Sciatic nerve (tissue), 2 donors: ENCODE measurements at regions not wholly inside any gene's neighbourhood (a gene's known extent, or its start where the extent isn't known, plus 50 kb on each side); places are given as distances from the start of the nearest gene placed in this dataset.

ENCODE experiments used
- ATAC-seq: fragments of 200-7000 bp; cut with Tn5 transposase; one replicate; pipeline ENCODE4 v1.9.1; 2020; ENCODE audit warnings: mild to moderate bottlenecking, moderate library complexity
- DNase-seq: peaks from one replicate; pipeline ENCODE4 v3.0.0-alpha.2; 2020; ENCODE audit warnings: low spot score
- intact Hi-C: fragments of 100-400 bp; cut with DNase I; formaldehyde crosslinking; loops from one replicate; pipeline ENCODE4 v1.14.2; 2022
- donor health status: DM: no; HTN: no; CAD: no.
- donor health status: DM: no; HTN: no; CAD: no.

DNA sequence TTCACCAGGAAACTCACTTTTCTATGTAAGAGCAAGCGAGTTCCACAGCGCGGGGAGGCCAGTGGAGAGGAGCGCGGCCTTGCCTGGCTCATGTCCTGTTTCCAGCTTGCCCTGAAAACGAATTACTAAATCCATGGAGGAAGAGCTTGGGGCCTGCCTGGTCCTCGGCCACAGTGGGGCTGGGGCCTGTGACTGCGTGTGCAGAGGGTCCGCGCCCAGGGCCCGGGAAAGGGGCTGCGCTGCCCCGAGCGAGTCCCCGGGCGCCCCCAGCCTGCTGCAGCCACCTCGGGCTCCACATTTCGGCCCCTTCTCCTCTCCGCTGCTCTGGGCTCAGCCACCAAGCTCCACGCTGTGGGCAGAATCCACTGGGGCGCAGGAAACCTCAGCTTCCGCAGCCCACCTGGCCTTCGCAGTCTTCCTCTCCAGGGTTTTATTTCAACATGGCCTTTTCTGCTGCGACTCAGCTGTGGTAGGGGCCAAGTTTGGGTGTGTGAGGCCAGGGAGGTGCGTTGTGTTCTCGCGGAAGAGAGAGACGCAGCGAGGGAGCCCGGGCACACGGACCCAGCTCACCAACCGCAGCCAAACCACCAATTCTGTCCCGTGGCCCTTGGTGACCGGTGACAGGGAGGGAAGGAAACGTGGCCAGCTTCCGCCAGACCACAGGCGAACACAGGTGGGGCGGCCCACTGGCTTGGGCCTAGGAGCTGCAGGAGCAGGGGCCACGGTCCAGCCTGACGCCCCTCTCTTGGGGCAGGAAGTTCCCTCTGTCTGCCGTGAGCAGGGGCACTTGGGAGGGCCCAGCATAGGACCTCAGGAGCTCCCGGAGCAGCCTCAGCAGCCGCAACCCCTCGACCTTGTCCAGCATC, 211.4 kb downstream of the ERMARD start:
- no peak for DNase-seq
- no peak for ATAC-seq
- intact Hi-C loops, result no loop called here

DNA sequence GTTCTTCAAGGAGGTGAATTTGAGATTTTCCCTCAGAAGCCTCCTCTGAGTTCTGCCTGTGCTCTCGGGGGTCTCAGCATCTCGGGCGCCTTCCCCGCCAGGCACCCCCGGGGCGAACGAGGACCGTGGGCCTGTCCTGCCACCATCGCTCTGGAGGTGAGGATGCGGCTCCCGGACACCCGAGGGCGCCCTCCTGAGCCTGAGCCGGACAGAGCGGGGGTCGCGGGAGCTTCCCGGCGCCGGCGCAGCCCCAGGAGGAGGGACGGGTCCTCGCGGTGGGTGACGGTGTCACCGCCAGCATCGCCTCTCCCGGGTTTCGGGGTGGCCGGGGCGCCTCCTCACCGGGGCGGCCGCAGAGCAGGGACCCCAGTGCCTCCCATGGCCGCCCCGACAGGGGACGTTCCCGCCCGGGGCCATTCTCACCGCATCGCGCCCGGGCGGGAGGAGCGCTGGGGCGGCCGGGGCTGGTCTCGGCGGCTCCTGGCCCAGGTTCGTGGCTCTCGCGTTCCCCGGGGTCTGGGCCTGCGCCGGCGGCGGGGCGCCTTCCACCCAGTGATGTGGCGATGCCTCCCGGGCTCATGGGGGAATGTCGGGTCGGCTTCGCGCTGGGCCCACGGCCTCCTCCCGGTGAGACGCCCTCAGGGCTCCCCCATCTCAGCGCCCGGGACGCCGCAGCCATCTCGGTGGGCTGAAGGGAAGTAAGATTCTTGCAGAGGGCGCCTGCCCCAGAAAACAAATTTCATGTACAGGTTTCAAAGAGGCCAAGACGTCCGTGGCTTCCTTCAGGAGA, 210.5 kb downstream of the ERMARD start:
- intact Hi-C loops, result no loop called here
- ATAC-seq (peak; percentile 75), DNase-seq (peak; percentile 64)

DNA sequence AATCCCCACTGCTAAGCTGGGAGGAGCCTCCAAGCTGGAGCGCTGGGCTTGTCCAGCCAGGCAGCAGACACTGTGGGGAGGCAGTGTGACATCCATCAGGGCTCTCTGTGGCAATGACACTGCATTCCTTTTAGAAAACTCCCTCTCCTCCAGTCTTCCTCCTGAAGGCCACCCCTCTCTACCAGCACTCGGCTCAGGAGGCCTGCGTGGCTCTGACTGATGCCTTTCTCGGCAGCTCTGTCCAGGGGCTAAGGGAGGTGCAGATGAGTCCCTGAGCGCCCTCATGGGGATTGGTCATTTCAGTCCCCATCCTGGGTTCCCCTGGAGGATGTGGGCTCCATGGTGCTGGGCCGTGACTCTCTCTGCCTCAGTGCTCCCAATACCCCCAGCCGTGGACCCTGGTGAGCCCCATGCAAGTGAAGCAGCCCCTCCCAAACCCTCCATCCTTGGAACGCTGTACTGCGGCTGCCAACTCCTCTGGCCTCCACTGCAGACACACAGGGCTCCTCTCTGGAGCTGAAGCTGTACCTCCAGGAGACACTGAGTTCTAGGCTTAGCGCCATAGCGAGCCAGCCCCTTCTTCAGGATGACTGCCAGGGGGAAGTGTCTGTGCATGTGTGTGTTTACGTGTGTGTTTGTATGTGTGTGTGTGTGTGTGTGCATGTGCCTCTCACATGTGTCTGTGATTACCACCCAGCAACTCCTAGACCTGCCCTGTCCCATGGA, 209.6 kb downstream of the ERMARD start:
- DNase-seq (peak; percentile 44), ATAC-seq (no peak)
- intact Hi-C loops, result no loop called here

DNA sequence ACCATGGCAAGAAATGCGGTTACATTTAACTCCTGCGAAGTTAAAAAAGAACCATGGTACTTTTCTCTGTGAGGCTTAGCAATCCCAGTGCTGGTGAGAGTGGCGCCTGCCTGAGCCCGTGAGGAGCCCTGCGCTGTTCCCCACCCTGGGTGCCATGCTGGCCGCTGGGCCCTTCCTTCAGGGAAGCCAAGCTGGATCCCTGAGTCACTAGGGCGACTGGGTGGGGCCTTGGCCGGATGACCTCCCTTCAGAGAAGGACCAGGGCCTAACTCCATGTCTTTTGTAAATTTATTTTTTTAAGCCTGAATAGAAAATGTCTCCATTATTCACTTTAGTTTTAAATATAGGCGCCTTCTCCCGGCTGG, 209.1 kb downstream of the ERMARD start:
- intact Hi-C loops, result no loop called here
- ATAC-seq (no peak), DNase-seq (no peak)

GRCh38 chr6:169960003-169960344, 208.6 kb downstream of the ERMARD start:
- DNase-seq (no peak), ATAC-seq (no peak)
- intact Hi-C loops, result no loop called here

- ATAC-seq (peak; percentile 42), DNase-seq (peak; percentile 61)
- intact Hi-C loops, result no loop called here
Measured at GRCh38 chr6:169959136-169960002, 207.9 kb downstream of the ERMARD start.

DNA sequence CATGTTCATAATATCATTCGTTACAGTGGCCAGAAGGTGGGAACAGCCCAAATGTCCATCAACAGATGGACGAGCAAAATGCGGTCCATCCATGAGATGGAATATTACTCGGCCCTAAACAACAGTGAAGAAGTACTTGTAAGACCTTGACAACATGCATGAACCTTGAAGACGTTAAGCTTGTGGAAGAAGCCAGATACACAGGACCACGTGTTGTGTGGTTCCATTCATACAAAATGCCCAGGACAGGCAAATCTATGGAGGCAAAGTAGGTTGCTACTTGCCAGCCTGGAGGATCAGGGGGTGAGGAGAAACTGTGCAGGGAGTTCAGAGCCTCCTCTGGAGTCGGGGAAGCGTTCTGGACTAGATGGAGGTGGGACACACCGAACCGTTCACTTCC, 207.1 kb downstream of the ERMARD start:
- intact Hi-C loops, result no loop called here
- no peak for DNase-seq
- ATAC-seq, result no peak

GRCh38 chr6:169957351-169957963, 206.0 kb downstream of the ERMARD start:
- DNase-seq (no peak), ATAC-seq (no peak)
- intact Hi-C loops, result no loop called here

- no peak for ATAC-seq
- peak; percentile 48 for DNase-seq
- intact Hi-C loops, result no loop called here
Measured at GRCh38 chr6:169956580-169956979, 205.2 kb downstream of the ERMARD start.

- no peak for ATAC-seq
- DNase-seq, result peak; percentile 49
- intact Hi-C loops, result no loop called here
Measured at GRCh38 chr6:169955731-169956437, 204.5 kb downstream of the ERMARD start.

GRCh38 chr6:169954977-169955376, 203.6 kb downstream of the ERMARD start:
- DNase-seq (no peak), ATAC-seq (no peak)
- intact Hi-C loops, result no loop called here

GRCh38 chr6:169953686-169954085, 202.3 kb downstream of the ERMARD start:
- DNase-seq, result no peak
- intact Hi-C loops, result no loop called here
- no peak for ATAC-seq

GRCh38 chr6:169950558-169950957, 199.1 kb downstream of the ERMARD start:
- no peak for DNase-seq
- intact Hi-C loops, result no loop called here
- no peak for ATAC-seq

DNA sequence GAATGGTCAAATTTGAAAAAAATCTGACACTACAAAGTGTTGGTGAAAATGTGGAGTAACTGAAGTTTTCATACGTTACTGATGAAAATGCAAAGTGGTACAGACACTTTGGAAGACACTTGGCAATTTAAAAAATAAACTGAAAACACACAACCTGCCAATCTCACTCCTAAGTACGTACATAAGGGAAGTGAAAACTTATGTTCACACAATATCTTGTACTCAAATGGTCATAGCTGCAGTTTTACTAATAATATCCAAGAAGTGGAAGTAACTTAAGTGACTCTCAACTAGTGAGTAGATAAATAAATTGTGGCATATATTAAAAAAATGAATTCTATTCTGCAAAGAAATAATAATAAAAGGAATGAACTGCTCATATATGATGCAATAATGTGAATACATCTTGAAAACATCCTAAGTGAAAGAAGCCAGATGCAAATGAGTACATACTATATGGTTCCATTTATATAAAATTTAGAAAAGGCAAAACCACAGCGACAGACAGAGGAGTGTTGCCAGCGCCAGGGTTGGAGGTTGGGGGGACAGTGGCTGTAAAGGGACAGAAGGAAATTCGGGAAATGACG, 198.2 kb downstream of the ERMARD start:
- intact Hi-C loops, result no loop called here
- no peak for DNase-seq
- ATAC-seq, result no peak

DNA sequence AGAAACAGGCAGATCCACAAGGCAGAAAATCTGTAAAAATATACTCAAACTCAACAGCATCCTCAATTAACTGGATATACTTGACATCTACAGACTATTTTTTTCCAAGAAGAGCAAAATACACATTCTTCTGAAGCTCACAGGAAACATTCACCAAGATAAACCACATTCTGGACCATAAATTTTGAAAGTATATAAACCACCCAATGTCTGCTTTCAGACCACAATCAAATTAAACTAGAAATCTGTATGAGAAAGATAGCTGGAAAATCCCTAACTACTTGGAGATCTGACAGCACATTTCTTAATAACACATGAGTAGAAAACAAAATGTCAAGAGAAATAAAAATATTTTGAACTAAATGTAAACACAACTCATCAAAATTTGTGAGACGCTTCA, 195.5 kb downstream of the ERMARD start:
- DNase-seq (no peak), ATAC-seq (no peak)
- intact Hi-C loops, result no loop called here

DNA sequence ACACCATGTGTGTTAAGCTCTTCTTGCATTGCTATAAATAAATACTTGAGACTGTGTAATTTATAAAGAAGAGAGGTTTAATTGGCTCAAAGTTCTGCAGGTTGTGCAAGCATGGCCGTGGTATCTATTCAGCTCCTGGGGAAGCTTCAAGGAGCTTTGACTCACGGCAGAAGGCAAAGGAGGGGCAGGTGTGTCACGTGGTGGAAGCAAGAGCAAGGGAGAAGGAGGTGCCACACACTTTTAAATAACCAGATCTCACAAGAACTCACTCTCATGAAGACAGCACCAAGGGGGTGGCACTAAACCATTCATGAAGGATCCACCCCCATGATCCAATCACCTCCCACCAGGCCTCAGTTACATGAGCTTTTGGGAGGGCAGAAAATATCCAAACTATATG, 193.7 kb downstream of the ERMARD start:
- no peak for ATAC-seq
- no peak for DNase-seq
- intact Hi-C loops, result no loop called here

- intact Hi-C loops, result no loop called here
- ATAC-seq, result no peak
- DNase-seq, result no peak
Measured at GRCh38 chr6:169944415-169944814, 193.0 kb downstream of the ERMARD start.

DNA sequence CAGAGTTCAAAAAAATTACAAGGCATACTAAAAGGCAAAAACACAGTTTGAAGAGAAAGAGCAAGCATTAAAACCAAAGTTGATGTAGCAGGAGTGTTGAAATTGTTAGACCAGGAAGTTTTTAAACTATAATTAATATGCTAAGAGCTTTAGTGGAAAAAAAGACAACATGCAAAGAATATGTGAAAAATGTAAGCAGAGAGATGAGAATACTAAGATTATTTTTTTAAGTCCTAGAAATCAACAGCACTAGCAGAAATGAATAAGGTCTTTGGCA, 192.6 kb downstream of the ERMARD start:
- ATAC-seq (no peak), DNase-seq (no peak)
- intact Hi-C loops, result no loop called here
